DLD1 (cell line): ENCODE measurements at regions not wholly inside any gene's neighbourhood (a gene's known extent, or its start where the extent isn't known, plus 50 kb on each side); places are given as distances from the start of the nearest gene placed in this dataset.
"Not testable (repeated sequence)": the region's sequence is repeated elsewhere in the genome, so short reads cannot be mapped to it uniquely, and the experiment has no call there.

Experiments used
- in situ Hi-C: cut with HindIII; loops from 2 replicates; pipeline ENCODE4 v1.10.0; 2017; ENCODE audit warnings: low sequenced_read_pairs

DNA sequence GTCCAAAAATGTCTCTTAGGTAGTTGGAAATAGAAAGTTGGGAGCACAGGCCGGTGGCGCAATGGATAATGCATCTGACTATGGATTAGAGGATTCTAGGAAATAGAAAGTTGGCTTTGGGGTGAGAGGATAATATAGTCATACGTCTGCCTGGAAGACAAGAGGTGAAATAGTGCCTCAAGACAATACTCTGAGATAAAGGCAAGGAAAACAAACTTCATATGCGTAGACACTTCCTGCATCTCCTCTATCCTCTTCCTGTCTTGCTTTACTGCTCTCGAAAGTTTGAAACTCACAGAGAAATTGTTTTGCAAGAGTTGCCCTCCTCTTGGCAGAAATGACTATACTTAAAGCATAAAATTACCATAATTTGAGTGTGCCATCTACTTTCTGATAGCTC, 153.2 kb upstream of the FBXL7 start:
- in situ Hi-C loops: no loop called here

- in situ Hi-C loops: no loop called here
Measured at GRCh38 chr5:15344954-15345353, 155.0 kb upstream of the FBXL7 start.

- in situ Hi-C loops: no loop called here
Measured at GRCh38 chr5:15338546-15338945, 161.4 kb upstream of the FBXL7 start.

GRCh38 chr5:15334551-15335266, 165.3 kb upstream of the FBXL7 start:
- in situ Hi-C loops: no loop called here

DNA sequence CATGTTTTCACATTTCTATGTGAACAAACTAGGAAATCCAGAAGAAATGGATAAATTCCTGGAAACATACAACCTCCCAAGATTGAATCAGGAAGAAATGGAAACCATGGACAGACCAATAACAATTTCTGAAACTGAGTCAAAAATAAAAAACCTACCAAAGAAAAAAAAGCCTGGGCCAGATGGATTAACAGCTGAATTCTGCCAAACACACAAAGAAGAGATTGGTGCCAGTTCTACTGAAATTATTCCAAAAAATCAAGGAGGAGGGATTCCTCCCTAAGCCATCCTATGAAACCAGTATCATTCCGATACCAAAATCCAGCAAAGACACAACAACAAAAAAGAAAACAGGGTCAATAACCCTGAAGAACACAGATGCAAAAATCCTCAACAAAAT, 166.9 kb upstream of the FBXL7 start:
- in situ Hi-C loops: no loop called here

GRCh38 chr5:15326932-15327331, 173.0 kb upstream of the FBXL7 start:
- in situ Hi-C loops: no loop called here

GRCh38 chr5:15326471-15326870, 173.5 kb upstream of the FBXL7 start:
- in situ Hi-C loops: no loop called here

GRCh38 chr5:15322421-15322820, 177.6 kb upstream of the FBXL7 start:
- in situ Hi-C loops: no loop called here

DNA sequence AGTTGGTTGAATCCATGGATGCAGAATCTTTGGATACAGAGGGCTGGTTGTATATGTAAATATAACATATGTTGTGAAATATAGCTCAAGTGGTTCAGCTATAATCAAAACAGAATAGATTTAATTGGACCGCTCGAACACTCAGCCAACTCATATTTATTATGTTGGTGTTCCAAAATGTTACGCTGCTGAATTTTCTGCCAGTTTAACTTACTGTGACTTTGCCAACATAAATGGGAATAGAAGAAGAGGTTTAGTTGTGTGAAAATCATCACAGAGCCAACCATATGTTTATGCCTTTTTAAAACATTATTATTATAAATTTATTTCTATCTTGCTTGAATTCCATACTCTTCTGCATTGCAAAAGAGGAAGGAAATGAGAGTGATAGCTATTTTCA, 178.2 kb upstream of the FBXL7 start:
- in situ Hi-C loops: no loop called here

DNA sequence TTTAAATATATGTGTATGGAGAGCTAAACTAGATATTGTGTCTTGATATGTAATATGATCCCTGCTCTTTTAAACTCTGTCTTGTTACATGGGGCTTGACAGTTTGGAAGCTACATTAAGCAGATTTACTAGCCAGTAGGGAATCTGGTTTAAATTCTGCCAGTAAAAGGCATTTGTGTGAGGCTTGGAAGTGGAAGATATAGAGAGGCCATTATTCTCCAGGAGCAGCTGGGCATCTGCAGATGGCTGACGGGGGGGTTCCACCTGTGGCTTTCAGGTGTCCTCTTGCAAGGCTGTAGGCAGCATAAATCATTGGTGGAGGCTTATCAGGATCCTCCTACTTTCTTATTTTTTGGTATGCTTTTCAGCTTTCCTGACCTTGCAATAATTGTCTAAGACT, 179.1 kb upstream of the FBXL7 start:
- in situ Hi-C loops: no loop called here

GRCh38 chr5:15304914-15305834, 194.8 kb upstream of the FBXL7 start:
- in situ Hi-C loops: no loop called here

GRCh38 chr5:15304066-15304731, 195.8 kb upstream of the FBXL7 start:
- in situ Hi-C loops: no loop called here

DNA sequence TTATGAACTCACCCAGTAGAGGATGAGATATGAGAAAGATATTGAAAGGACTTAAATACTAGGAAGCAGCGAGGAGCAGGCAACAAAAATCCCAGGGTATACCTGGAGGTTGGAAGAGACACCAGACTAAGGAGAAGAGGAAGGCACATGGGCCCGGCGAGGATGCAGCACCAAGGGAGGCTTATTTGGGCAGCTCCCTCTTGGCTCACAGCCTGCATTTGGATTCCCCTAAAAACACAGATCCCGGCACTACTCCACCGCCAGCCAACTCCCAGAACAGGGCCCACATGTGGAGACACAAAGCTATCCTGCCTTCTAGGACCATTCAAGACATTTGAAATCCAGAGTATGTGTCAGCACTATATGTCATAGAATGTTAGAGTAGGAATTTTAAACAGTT, 199.8 kb upstream of the FBXL7 start:
- in situ Hi-C loops: no loop called here

GRCh38 chr5:15290953-15291352, 209.0 kb upstream of the FBXL7 start:
- in situ Hi-C loops: no loop called here

DNA sequence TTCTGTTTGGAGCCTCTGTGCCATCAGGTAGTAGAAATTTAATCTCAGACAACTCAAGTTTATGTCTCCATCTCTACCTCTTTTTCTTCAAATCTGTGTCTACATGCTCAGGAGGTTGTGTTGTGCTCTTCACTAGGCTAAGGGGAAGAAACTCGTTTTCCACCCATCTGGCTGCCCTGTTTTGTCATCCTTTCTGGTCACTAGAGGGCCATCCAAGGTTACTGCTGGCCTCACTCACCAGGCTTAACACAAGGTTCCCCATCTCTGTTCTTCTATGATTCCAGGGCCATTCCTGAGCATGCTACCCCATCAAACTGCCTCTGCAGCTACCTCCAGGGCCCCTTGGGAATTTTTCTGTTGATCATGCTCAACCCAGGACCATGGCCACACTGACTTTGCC, 213.3 kb upstream of the FBXL7 start:
- in situ Hi-C loops: no loop called here

DNA sequence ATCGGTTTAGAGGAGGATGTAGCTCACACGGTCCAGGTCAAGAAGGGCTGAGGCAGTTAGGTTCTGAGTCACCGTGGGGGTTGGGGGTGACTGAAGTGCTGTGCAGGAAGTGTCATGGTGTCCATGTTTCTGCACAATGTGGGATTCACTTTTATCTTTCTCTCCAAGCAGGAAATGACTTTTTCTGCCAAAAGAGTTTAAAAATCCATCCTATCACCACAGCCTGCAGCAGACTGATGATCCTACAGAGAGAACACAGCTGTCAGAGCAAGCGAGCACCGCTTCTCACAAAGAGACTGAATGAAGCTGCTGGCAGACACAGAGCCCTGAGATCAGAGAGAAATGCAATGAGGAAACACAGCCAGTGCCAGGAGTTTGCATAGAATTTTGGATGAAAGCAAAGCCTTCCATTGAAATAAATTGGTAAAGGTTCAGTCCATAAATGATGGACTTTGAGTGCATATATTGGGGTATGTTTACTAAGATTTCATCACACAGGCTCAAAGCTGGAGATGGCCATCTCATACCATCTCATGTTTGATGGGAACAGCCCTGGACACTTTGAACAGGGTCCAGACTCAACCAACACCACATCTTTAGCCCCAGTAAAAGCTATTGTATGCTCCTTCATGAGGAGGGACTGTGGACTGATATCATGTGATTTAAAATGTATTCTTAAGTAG, 213.9 kb upstream of the FBXL7 start:
- in situ Hi-C loops: no loop called here

GRCh38 chr5:15284706-15285105, 215.3 kb upstream of the FBXL7 start:
- in situ Hi-C loops: no loop called here

- in situ Hi-C loops: no loop called here
Measured at GRCh38 chr5:15283076-15283475, 216.9 kb upstream of the FBXL7 start.

DNA sequence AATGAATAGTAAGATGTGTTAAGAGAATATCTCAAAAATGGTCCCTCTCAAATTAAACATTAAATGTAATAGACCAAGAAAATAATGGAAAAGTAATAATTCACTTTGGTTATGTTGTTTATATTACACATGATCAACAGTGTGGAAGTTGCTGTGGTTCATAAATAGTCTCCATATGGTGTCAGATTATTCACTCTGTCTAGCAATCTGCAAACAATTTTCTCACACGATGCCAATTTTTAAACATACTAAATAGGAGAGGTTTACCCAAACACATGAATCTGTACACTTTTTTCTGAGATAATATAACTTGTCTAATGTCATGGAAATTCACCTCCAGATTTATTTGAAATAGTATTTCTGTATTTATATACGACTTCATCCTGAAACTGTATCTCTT, 217.4 kb upstream of the FBXL7 start:
- in situ Hi-C loops: no loop called here

DNA sequence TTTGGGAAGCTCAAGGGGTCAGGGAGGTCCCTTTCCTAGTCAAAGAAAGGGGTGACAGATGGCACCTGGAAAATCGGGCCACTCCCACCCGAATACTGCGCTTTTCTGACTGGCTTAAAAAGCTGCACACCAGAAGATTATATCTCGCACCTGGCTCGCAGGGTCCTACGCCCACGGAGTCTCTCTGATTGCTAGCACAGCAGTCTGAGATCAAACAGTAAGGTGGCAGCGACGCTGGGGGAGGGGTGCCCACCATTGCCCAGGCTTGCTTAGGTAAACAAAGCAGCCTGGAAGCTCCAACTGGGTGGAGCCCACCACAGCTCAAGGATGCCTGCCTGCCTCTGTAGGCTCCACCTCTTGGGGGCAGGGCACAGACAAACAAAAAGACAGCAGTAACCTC, 228.4 kb upstream of the FBXL7 start:
- in situ Hi-C loops: not testable (repeated sequence)

- in situ Hi-C loops: no loop called here
Measured at GRCh38 chr5:15267966-15268365, 232.0 kb upstream of the FBXL7 start.
